ENCODE measurements at regions not wholly inside any gene's neighbourhood (a gene's known extent, or its start where the extent isn't known, plus 50 kb on each side); places are given as distances from the start of the nearest gene placed in this dataset.
A peak's percentile ranks its signal among the peaks of the same experiment; 100 is the strongest.
"Not testable (repeated sequence)": the region's sequence is repeated elsewhere in the genome, so short reads cannot be mapped to it uniquely, and the experiment has no call there.

DNA sequence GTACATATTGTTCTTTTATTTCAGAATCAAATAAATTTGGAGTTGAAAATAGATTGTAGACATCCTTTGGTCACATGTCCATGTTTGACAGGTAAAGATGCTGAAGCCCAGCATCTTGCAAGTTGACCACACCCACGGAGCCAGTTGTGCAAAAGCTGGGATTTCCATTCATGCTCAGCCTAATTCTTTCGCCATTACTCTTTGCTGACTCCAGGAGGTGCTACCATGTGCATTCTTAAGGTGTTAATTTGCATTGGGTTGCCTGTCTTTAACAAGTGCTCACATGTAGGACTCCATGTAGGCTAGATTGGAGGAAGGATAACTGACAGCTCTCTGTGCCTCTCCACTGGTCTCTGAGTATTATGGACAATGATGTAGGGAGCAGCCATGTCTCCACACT, 660.7 kb downstream of the LMO4 start:
- intact Hi-C loops (cut with DNase I): no loop called here
- DNase-seq (ENCODE audit: low spot score in 2 of 2): no peak
- Histone ChIP-seq H3K9me3 (no peaks in the 10 kb centered on the region), H3K27me3 (no peaks in the 10 kb centered on the region), H3K36me3 (no peaks in the 10 kb centered on the region), H3K4me1 (no peaks in the 10 kb centered on the region), H3K4me3 (no peak overlapping the region), H3K27ac (no peak overlapping the region)
- TF ChIP-seq, protein P1, sequence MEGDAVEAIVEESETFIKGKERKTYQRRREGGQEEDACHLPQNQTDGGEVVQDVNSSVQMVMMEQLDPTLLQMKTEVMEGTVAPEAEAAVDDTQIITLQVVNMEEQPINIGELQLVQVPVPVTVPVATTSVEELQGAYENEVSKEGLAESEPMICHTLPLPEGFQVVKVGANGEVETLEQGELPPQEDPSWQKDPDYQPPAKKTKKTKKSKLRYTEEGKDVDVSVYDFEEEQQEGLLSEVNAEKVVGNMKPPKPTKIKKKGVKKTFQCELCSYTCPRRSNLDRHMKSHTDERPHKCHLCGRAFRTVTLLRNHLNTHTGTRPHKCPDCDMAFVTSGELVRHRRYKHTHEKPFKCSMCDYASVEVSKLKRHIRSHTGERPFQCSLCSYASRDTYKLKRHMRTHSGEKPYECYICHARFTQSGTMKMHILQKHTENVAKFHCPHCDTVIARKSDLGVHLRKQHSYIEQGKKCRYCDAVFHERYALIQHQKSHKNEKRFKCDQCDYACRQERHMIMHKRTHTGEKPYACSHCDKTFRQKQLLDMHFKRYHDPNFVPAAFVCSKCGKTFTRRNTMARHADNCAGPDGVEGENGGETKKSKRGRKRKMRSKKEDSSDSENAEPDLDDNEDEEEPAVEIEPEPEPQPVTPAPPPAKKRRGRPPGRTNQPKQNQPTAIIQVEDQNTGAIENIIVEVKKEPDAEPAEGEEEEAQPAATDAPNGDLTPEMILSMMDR (IDR thresholded peaks at IDR 0.05): no peak

DNA sequence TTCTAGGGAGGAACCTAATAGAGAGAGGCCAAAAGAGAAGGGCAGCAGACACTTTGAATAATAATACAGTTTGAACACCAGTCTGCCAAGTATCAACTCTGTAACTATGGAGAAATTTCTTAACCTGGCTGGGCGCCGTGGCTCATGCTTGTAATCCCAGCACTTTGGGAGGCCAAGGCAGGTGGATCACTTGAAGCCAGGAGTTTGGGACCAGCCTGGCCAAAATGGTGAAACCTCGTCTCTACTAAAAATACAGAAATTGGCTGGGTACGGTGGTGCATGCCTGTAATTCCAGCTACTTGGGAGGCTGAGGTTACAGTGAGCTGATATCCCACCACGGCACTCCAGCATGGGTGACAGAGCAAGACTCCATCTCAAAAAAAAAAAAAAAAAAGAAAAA, 663.9 kb downstream of the LMO4 start:
- H3K4me3 ChIP-seq; H3K4me1 ChIP-seq; intact Hi-C loops (cut with DNase I); H3K27ac ChIP-seq; DNase-seq (ENCODE audit: low spot score in 2 of 2); H3K27me3 ChIP-seq; H3K9me3 ChIP-seq; H3K36me3 ChIP-seq: not testable (repeated sequence)

DNA sequence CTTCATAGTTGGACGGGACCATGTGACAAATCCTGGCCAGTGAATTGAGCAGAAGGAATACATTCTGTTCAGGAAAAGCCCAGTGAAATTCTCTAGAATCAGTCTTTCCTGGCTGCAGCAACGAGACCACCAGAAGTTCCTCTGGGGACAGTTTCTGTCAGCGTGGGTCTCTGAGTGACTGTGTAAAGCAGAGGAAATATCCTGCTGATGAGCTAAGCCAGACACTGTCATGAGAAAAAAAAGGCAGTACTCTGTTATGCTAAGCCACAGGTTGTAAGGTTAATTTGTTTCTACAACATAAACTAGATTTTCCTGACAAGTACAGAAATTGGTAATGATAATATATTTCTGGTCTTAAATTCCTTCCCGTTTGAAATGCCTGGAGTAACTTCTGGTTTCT, 664.4 kb downstream of the LMO4 start:
- Histone ChIP-seq H3K27me3 (no peaks in the 10 kb centered on the region), H3K4me3 (no peak overlapping the region), H3K4me1 (no peaks in the 10 kb centered on the region), H3K36me3 (no peaks in the 10 kb centered on the region), H3K27ac (no peak overlapping the region), H3K9me3 (no peaks in the 10 kb centered on the region)
- TF ChIP-seq, protein P1 (IDR thresholded peaks at IDR 0.05): no peak
- DNase-seq (ENCODE audit: low spot score in 2 of 2): no peak
- intact Hi-C loops (cut with DNase I): no loop called here

DNA sequence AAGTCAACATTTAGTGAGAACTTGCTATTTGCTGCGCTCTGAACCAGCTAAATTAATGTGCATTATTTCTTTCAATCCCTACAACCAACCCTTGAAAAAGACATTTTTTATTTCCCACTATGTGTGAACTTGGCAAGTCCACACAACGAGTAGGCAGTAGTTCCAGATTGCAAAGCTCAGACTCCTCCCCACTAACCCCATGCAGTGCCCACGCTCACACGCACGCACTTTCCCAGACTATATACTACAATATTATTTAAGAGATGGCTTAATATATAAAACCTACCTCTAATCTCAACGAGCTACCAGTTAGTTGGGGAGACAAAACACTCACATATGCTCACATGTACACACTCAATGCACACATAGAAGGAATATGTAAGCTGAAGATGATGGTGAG, 671.2 kb downstream of the LMO4 start:
- TF ChIP-seq, protein P1 (IDR thresholded peaks at IDR 0.05): no peak
- no peak overlapping the region for H3K27ac ChIP-seq
- peaks cover 0 to 3% of the 10 kb centered on the region in 2 donors for H3K4me1 ChIP-seq
- intact Hi-C loops (cut with DNase I): no loop called here
- no peaks in the 10 kb centered on the region for H3K27me3 ChIP-seq
- no peak for DNase-seq (ENCODE audit: low spot score in 2 of 2)
- H3K9me3 ChIP-seq: no peaks in the 10 kb centered on the region
- no peak overlapping the region for H3K4me3 ChIP-seq
- H3K36me3 ChIP-seq: no peaks in the 10 kb centered on the region

DNA sequence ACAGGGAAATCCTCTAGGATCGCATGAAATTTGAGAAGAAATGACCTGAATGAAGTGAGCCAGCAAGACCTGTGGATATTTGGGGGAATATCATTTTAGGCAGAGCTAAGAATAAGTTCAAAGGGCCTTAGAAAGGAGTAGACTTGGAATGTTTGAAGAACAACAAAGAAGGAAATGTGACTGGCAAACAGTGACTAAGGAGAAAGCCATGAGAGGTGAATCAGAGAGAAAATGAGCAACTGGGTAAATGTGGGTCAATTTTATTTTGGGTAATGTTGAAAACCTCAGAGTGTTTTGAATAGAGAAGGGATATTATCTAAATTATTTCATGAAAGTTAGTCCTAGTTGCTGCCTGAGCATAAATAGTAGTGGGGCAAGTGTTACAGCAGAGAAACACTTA, 672.8 kb downstream of the LMO4 start:
- no peaks in the 10 kb centered on the region for H3K27me3 ChIP-seq
- no peak overlapping the region for H3K4me3 ChIP-seq
- TF ChIP-seq, protein P1 (IDR thresholded peaks at IDR 0.05): no peak
- no peaks in the 10 kb centered on the region for H3K36me3 ChIP-seq
- intact Hi-C loops (cut with DNase I): no loop called here
- peak overlapping the region in 1 of 2 donors; percentile 6 for H3K27ac ChIP-seq
- DNase-seq (ENCODE audit: low spot score in 2 of 2): no peak
- H3K4me1 ChIP-seq: peaks cover 0 to 3% of the 10 kb centered on the region in 2 donors
- no peaks in the 10 kb centered on the region for H3K9me3 ChIP-seq

DNA sequence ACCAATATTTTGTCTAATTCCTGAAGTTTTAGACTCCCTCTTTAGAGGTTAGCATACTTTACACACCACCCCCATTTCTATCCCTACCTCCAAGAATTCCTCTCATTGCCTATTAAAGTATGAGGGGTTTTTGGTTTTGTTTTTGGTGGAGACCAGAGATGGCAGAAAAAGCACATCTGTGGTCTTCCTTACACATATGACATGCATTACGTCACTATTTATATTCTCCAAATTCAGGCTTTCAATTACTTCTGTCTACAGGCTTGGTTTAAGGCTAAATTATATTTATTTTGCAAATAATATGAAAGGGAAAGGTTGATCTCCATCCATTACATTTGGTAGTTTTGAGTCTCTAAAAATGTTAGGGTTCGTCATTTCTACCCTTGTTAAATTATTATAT, 674.6 kb downstream of the LMO4 start:
- no peak overlapping the region for H3K4me3 ChIP-seq
- DNase-seq (ENCODE audit: low spot score in 2 of 2): no peak
- TF ChIP-seq, protein P1 (IDR thresholded peaks at IDR 0.05): no peak
- H3K36me3 ChIP-seq: no peaks in the 10 kb centered on the region
- intact Hi-C loops (cut with DNase I): no loop called here
- H3K9me3 ChIP-seq: no peaks in the 10 kb centered on the region
- H3K27ac ChIP-seq: no peak overlapping the region
- peaks cover 0 to 3% of the 10 kb centered on the region in 2 donors for H3K4me1 ChIP-seq
- no peaks in the 10 kb centered on the region for H3K27me3 ChIP-seq

Data from ascending aorta (tissue), 2 donors.